Nephron (organoid): ENCODE measurements at regions not wholly inside any gene's neighbourhood (a gene's known extent, or its start where the extent isn't known, plus 50 kb on each side); places are given as distances from the start of the nearest gene placed in this dataset.

ENCODE experiments used
- H3K27ac Mint-ChIP-seq, 3 experiments: 2 replicates each; pipeline ENCODE4 v1.8.0; 2020; ENCODE audit warnings: mixed read lengths in 3 of 3, mild to moderate bottlenecking in 2 of 3, moderate library complexity in 1 of 3
- H3K27me3 Mint-ChIP-seq: 2 replicates; pipeline ENCODE4 v1.8.0; 2021; ENCODE audit warnings: low read depth, mild to moderate bottlenecking, moderate library complexity, mixed read lengths
- H3K36me3 Mint-ChIP-seq: 2 replicates; pipeline ENCODE4 v1.8.0; 2020; ENCODE audit warnings: low read depth, mixed read lengths
- H3K4me1 Mint-ChIP-seq: 2 replicates; pipeline ENCODE4 v1.8.0; 2020; ENCODE audit warnings: mixed read lengths
- H3K4me3 Mint-ChIP-seq, 3 experiments: 2 replicates each; pipeline ENCODE4 v1.8.0; 2020; ENCODE audit warnings: mild to moderate bottlenecking in 3 of 3, mixed read lengths in 3 of 3, moderate library complexity in 2 of 3
- H3K9me3 Mint-ChIP-seq: 2 replicates; pipeline ENCODE4 v1.8.0; 2020; ENCODE audit warnings: mixed read lengths
- CTCF ChIP-seq, 3 experiments: fragments of 200-600 bp; sonication (generic); IDR thresholded peaks; one replicate each; pipeline ENCODE4 v1.5.0; 2021; ENCODE audit warnings: antibody characterized with exemption in 3 of 3; ENCODE audit not compliant: unreplicated experiment in 3 of 3

GRCh38 chr4:3859571-3859970, 93.4 kb downstream of the ADRA2C start:
- no peaks in the 10 kb centered on the region for H3K36me3 Mint-ChIP-seq
- H3K4me1 Mint-ChIP-seq, result peaks cover 7% of the 10 kb centered on the region
- H3K27ac Mint-ChIP-seq, result no peak overlapping the region
- H3K27me3 Mint-ChIP-seq, result peaks cover 39% of the 10 kb centered on the region
- TF ChIP-seq CTCF (IDR thresholded peaks at IDR 0.05; ENCODE audit: unreplicated experiment in 3 of 3), result no peak
- H3K4me3 Mint-ChIP-seq, result no peak overlapping the region
- H3K9me3 Mint-ChIP-seq, result peaks cover 2% of the 10 kb centered on the region

- Mint-ChIP-seq H3K36me3 (no peaks in the 10 kb centered on the region), H3K27ac (no peak overlapping the region), H3K9me3 (peaks cover 2% of the 10 kb centered on the region), H3K27me3 (peaks cover 39% of the 10 kb centered on the region), H3K4me3 (no peak overlapping the region), H3K4me1 (peaks cover 7% of the 10 kb centered on the region)
- TF ChIP-seq CTCF (IDR thresholded peaks at IDR 0.05; ENCODE audit: unreplicated experiment in 3 of 3), result no peak
These were observed 94.1 kb downstream of the ADRA2C start for GRCh38 chr4:3860061-3860912.

GRCh38 chr4:3860913-3861636, 94.9 kb downstream of the ADRA2C start:
- no peak overlapping the region for H3K27ac Mint-ChIP-seq
- H3K9me3 Mint-ChIP-seq, result peaks cover 2% of the 10 kb centered on the region
- TF ChIP-seq CTCF (IDR thresholded peaks at IDR 0.05; ENCODE audit: unreplicated experiment in 3 of 3), result no peak
- no peaks in the 10 kb centered on the region for H3K36me3 Mint-ChIP-seq
- H3K27me3 Mint-ChIP-seq, result peaks cover 33% of the 10 kb centered on the region
- no peak overlapping the region for H3K4me3 Mint-ChIP-seq
- H3K4me1 Mint-ChIP-seq, result peaks cover 7% of the 10 kb centered on the region

GRCh38 chr4:3861720-3862639, 95.8 kb downstream of the ADRA2C start:
- Mint-ChIP-seq H3K27ac (no peak overlapping the region), H3K4me3 (no peak overlapping the region)
- TF ChIP-seq CTCF (IDR thresholded peaks at IDR 0.05; ENCODE audit: unreplicated experiment in 3 of 3), result no peak

GRCh38 chr4:3862640-3863420, 96.6 kb downstream of the ADRA2C start:
- peaks cover 27% of the 10 kb centered on the region for H3K27me3 Mint-ChIP-seq
- no peak for TF ChIP-seq CTCF (IDR thresholded peaks at IDR 0.05; ENCODE audit: unreplicated experiment in 3 of 3)
- H3K27ac Mint-ChIP-seq, result no peak overlapping the region
- no peak overlapping the region for H3K4me3 Mint-ChIP-seq
- peaks cover 2% of the 10 kb centered on the region for H3K9me3 Mint-ChIP-seq
- H3K4me1 Mint-ChIP-seq, result peaks cover 7% of the 10 kb centered on the region
- H3K36me3 Mint-ChIP-seq, result no peaks in the 10 kb centered on the region

More at GRCh38 chr4:3861720-3862639, 95.8 kb downstream of the ADRA2C start:
- Mint-ChIP-seq H3K27me3 (peaks cover 28% of the 10 kb centered on the region), H3K4me1 (peaks cover 7% of the 10 kb centered on the region), H3K9me3 (peaks cover 2% of the 10 kb centered on the region), H3K36me3 (no peaks in the 10 kb centered on the region)
